Esophagus squamous epithelium (tissue), 4 donors: ENCODE measurements at regions not wholly inside any gene's neighbourhood (a gene's known extent, or its start where the extent isn't known, plus 50 kb on each side); places are given as distances from the start of the nearest gene placed in this dataset.

ENCODE experiments used
- POLR2A ChIP-seq, 4 donors: fragments of 450-650 bp; IDR thresholded peaks; one replicate each; pipeline ENCODE4 v1.6.1; 2017; ENCODE audit warnings: antibody characterized with exemption in 4 of 4, mild to moderate bottlenecking in 4 of 4, moderate library complexity in 3 of 4
- TF ChIP-seq, protein P1 (sequence below), 6 experiments: fragments of 450-650 bp in 4 of 6; fragments of 200-600 bp in 2 of 6; sonication (generic) in 2 of 6; IDR thresholded peaks; one replicate each; pipeline ENCODE4 v1.5.1; 2016 to 2019; ENCODE audit warnings: antibody characterized with exemption in 6 of 6, mild to moderate bottlenecking in 4 of 6, moderate library complexity in 4 of 6

DNA sequence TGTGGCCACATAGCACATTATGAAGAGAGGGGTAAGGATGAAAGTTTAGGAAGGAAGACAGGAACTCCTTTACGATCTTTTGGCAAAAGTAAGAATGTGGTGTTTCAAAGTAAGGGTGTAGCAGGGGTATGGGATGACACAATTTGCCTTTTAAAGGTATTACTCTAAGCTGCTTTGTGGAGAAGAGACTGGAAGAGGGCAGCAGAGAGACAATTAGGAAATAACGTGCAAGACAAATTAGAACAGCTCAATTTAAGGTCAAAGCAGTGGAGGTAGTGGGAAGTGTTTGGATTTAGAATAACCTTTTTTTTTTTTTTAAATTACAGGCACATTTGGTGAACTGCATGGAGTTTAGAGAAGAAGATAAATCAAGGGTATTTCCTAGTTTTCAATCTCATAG, 342.6 kb downstream of the NOVA1 start:
- TF ChIP-seq, protein P1, sequence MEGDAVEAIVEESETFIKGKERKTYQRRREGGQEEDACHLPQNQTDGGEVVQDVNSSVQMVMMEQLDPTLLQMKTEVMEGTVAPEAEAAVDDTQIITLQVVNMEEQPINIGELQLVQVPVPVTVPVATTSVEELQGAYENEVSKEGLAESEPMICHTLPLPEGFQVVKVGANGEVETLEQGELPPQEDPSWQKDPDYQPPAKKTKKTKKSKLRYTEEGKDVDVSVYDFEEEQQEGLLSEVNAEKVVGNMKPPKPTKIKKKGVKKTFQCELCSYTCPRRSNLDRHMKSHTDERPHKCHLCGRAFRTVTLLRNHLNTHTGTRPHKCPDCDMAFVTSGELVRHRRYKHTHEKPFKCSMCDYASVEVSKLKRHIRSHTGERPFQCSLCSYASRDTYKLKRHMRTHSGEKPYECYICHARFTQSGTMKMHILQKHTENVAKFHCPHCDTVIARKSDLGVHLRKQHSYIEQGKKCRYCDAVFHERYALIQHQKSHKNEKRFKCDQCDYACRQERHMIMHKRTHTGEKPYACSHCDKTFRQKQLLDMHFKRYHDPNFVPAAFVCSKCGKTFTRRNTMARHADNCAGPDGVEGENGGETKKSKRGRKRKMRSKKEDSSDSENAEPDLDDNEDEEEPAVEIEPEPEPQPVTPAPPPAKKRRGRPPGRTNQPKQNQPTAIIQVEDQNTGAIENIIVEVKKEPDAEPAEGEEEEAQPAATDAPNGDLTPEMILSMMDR (IDR thresholded peaks at IDR 0.05): peak in 5 of 6 experiments; percentile 9 to 64 (median 30)
- no peak for TF ChIP-seq POLR2A (IDR thresholded peaks at IDR 0.05)
